ENCODE measurements at regions not wholly inside any gene's neighbourhood (a gene's known extent, or its start where the extent isn't known, plus 50 kb on each side); places are given as distances from the start of the nearest gene placed in this dataset.

DNA sequence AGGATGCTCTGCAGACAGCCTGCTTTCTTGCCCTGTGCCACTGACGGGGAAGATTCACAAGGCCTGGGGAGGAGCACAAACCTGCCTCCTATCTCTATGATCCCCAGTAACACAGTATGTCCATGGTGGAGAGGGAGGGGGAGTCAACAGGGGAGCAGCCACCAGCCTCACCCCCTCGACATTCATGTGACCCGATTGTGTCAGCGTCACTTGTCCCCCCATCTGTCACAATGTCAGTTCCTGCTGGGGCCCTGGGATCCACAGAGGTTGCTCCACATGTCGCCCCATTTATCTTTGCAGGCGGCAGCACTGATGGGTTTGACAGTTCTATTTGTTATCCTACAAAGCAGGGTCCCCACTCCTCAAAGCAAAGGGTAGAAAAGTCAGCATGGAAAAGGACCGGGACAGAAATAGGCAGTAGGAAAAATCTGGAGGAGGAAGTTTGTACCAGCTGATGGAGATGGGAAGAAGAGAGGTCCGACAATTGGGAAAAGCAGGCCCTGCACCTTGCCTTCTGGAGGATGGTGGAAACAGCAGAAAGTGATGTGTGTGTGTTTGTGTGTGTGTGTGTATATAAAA is 130.9 kb downstream of the SEC16B start:
- no peak for DNase-seq

GRCh38 chr1:177833631-177834030 is 136.2 kb downstream of the SEC16B start:
- no peak for DNase-seq

DNA sequence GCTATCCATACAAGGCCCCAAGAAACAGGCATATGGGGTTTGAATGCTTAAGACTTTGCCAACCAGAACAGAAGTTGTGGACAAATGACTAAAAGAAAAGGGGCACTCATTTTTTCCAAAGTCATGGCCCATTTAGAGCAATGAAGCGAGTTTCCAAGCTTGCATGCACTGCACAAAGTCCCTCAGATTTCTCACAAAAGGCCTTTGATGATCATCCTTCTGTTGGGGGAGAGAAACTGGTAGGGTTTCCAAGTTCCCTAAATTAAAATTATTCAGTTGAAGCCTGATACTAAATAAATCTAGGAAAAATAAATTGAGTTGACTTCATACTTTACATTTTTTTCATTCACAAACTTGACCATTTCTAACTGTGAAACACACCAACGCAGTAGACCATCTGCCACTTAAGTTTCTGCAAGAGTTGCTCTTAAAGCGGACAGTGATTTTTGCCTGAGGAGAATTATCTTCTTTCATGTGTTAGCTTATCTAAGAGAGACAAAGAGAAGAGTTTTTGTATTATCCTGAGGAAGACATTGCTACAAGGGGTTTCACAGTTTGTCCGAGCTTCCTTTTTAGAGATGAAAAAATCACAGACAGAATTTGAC is 139.2 kb downstream of the SEC16B start:
- no peak for DNase-seq

GRCh38 chr1:177825276-177825901 is 144.5 kb downstream of the SEC16B start:
- no peak for DNase-seq

- no peak for DNase-seq
Measured at GRCh38 chr1:177824508-177824982, 145.3 kb downstream of the SEC16B start.

DNA sequence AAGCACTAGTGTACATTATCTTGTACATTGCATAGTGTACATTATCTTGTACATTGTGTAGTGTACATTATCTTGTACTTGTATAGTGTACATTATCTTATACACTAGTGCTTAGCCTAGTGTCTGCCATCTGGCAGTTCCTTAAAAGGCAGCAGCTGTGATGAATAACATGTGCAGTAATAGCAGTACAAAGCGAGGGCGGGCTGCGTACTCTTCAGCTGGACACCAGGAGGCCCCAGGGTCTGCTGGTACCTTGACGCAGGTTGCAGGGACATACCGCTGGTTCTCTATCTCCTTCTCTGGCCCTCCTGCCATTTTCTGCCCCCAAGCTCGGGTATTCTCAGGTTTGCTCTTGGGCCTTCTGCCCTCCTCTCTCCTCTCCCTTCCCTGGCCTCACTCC is 149.6 kb downstream of the SEC16B start:
- peak; percentile 11 for DNase-seq

DNA sequence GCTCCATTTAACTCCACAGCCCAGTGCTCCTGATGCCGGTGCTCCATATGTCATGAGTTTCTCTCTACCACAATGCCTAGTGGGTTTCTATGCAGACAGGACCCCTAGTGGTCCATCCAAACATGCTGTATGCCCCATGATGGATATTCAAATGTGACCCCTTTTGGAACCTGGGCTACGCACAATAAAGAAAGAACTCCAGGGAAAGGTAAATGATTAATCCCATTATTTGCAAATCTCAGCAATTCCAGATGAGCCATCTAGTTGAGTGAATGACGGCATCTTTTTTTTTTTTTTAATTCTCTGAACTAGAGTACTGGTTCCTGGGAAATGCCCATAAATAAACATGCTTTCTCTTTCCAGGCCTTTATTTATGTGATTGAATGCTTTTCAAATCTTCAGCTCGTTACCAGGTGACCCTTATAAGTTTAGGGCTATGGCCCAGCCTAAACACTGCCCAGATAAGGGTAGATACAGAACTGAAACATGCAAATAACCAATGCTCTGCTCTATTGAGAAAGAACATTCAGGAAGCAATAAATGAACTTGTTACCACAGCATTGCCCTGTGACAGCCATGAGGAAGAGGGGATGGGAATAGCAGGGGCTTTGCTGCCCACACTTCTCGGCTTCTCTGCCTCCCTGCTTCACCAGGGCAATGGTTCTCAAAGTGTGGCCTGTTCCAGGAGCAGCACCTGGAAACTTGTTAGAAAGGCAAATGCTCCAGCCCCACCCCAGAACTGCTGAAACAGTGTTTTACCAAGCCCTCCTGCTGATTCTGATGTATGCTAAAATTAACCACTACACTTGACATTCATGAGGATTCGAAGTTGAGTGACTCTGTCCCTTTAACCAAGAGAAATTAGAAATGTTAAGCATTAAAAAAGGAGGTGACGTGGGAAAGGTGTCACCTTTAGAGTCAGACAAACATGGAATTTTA is 151.7 kb downstream of the SEC16B start:
- no peak for DNase-seq

DNA sequence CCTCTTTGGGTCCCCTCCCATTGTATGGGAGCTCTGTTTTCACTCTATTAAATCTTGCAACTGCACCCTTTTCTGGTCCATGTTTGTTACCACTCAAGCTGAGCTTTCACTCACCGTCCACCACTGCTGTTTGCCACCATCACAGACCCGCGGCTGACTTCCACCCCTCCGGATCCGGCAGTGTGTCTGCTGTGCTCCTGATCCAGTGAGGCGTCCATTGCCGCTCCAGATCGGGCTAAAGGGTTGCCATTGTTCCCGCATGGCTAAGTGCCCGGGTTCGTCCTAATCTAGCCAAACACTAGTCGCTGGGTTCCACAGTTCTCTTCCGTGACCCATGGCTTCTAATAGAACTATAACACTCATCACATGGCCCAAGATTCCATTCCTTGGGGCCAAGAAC is 157.2 kb downstream of the SEC16B start:
- no peak for DNase-seq

DNA sequence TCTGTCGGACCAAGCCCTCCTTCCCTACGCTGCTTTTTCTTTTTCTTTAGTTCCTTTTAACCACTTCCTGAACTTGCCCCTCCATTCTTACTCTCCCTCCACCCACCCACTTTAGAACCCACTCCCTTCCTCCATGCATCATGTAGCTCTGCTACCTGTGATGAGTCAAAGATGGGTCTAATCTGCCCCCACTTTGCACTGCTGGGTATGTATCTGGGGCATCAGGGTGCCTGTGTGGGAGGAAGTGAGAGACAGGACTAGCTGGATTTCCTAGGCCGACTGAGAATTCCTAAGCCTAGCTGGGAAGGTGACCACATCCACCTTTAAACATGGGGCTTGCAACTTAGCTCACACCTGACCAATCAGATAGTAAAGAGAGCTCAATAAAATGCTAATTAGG is 157.7 kb downstream of the SEC16B start:
- no peak for DNase-seq

DNA sequence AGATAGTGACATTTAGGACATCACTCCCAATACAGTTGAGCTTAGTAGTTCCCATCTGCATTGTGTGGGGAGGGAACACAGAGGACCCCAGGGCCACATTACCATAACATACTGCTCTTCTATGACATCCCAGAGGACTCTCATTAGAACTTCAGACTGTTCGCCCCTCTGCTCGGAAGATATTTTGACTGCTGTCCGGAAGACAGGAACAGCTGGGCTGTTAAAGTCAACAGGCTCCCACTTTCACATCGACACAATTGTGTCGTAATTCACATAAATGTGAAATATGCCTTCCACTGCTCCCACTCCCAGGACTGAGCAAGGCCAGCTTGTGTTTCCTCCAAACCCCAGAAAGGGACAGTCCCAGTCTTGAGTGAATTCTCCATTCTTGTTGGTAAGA is 158.4 kb downstream of the SEC16B start:
- DNase-seq: no peak

- DNase-seq: no peak
Measured at GRCh38 chr1:177809819-177810218, 160.0 kb downstream of the SEC16B start.

DNA sequence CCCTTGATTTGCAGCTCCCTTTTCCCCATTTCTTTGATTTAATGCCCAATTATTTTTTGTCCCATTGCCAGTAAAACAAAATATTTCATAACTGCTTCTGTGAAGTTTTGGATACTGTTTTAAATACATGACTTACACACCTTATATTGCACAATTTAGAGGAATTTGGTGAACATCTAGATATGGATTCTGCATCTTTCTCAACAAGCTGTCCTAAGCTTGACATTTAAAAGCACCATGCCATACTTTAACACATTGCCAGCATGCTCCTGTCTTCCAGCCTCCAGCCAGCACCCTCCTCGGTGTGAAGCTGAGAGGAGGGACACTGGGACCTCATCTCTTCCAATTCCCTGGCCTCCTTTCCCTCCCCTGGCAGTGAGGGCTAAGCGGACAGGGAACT is 167.6 kb downstream of the SEC16B start:
- no peak for DNase-seq

- no peak for DNase-seq
Measured at GRCh38 chr1:177801790-177802189, 168.1 kb downstream of the SEC16B start.

DNA sequence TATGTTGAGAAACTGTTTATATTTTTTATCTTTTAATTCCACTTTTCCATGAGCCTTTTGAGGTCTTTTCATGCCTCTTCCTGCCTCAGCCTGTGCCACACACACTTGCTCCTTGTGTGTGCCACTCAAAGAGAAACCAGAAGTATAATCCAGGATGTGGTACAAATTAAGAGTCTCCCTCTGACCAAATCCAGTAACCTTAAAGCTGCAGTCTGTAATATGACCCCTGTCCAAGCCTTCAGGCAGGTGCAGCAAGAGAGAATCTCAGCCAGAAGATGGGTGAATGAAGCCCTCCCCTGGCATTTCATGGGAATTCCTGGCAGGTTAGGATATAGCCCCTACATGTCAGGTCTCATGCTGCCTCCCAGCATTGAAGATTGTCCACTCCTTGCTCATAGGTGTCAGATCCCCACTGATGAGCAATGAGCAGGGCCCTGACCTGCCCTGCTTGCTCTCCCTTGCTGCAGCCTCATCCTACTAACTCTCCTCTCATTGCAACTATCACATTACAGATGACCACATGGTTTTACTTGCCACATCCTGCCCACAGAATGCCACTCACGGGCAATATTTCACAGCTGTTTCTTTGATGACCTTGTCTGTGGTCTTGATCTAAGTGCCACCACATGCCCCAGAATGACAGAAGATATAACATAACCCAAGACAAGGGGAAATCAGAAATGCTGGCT is 169.3 kb downstream of the SEC16B start:
- no peak for DNase-seq

DNA sequence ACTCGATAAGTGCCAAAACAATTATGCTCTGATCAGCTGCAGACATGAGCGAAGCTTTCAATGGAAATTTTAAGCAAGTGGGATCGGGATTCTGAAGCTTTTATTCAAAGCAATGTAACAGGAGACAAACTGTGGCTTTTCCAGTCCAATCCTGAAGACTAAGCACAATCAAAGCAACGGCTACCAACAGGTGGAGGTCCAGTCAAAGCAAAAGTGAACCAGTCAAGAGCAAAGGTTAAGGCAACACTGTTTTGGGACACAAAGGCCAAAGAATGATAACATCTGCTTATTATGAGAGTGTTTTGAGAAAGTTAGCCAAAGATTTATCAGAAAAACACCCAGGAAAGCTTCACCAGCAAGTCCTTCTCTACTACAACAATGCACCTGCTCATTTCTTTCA is 170.1 kb downstream of the SEC16B start:
- no peak for DNase-seq

DNA sequence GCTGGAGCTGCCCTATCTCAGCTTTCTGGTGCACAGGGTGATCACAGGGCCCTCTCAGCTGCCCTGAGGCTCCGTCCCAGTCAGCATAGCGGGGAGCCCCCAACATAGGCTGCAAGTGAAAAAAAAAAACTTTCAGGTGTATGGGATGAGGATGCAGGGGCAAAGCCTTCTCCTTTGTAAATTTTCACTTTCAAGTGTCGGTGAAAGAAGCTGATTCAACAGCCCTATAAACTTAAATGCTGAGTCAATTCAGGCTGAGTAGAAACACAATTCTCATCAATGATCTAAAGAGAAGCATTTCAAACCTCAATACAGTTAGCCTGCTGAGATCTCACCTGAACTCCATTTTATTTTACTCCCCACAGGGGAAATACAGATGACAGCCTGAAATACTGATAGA is 171.2 kb downstream of the SEC16B start:
- DNase-seq: no peak

DNA sequence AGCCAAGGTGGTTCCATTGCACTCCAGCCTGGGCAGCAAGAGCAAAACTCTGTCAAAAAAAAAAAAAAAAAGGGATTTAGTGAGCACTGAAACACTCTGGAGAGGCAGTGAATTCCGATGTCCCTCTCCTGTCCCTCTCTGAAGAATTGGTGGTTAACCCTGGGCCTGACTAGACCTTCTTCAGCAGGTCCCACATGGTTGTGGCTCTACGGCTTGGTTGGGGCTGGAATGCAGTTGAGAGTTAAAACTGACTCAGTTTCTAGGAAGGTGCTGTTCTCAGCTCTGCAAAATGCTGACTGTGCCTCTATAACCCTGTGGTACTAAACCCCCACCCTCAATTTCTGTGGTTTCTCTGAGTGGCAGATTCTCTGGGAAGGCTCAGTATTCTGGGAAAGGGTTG is 173.3 kb downstream of the SEC16B start:
- no peak for DNase-seq

GRCh38 chr1:177794376-177794991 is 175.4 kb downstream of the SEC16B start:
- DNase-seq: no peak

DNA sequence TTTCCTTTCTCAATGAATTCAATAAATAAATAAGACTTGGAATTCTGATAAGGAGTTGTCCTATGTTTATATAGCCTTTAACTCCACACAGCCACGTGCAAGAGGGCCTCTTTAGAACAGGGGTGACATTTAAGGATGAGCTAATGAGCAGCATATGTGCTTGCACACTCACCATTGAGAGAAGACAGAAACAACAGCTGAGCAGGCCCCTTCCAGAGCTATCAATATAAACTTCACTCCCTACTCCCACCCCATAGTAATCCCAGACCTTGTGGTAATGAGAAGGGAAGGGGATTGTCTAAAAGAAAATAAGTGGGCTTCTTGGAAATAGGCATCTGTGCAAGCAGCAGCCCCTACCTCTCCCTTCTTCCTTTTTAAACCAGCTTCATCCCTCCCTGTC is 176.0 kb downstream of the SEC16B start:
- DNase-seq: no peak

- no peak for DNase-seq
Measured at GRCh38 chr1:177790566-177790965, 179.3 kb downstream of the SEC16B start.

DNA sequence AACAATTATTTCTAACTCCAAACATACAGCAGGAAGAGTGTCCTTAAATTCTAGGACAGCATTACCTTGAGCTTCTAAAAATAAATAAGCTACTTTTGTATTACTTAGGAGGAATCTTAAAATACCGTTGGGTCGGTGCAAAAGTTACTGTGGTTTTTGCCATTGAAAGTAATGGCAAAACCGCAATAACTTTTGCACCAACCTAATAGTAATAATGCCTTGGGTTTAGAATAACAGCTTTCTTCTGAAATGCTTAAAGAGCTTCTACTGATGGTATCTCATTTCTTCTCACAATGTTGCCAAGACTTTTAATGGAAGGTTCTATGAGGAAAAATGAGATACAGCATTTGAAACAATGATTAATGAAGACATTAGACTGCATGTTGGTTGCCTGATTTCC is 179.9 kb downstream of the SEC16B start:
- DNase-seq: no peak

GRCh38 chr1:177786176-177786745 is 183.6 kb downstream of the SEC16B start:
- DNase-seq: no peak
